ENCODE measurements at regions not wholly inside any gene's neighbourhood (a gene's known extent, or its start where the extent isn't known, plus 50 kb on each side); places are given as distances from the start of the nearest gene placed in this dataset.

- TF ChIP-seq, protein P1, sequence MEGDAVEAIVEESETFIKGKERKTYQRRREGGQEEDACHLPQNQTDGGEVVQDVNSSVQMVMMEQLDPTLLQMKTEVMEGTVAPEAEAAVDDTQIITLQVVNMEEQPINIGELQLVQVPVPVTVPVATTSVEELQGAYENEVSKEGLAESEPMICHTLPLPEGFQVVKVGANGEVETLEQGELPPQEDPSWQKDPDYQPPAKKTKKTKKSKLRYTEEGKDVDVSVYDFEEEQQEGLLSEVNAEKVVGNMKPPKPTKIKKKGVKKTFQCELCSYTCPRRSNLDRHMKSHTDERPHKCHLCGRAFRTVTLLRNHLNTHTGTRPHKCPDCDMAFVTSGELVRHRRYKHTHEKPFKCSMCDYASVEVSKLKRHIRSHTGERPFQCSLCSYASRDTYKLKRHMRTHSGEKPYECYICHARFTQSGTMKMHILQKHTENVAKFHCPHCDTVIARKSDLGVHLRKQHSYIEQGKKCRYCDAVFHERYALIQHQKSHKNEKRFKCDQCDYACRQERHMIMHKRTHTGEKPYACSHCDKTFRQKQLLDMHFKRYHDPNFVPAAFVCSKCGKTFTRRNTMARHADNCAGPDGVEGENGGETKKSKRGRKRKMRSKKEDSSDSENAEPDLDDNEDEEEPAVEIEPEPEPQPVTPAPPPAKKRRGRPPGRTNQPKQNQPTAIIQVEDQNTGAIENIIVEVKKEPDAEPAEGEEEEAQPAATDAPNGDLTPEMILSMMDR (IDR thresholded peaks at IDR 0.05), result no peak
- no peak for TF ChIP-seq POLR2A (IDR thresholded peaks at IDR 0.05)
Measured at GRCh38 chr4:59704616-59705015, 1495.5 kb upstream of the ADGRL3 start.

All from Peyer's patch (tissue), 4 donors.